Panc1 (cell line): ENCODE measurements at regions not wholly inside any gene's neighbourhood (a gene's known extent, or its start where the extent isn't known, plus 50 kb on each side); places are given as distances from the start of the nearest gene placed in this dataset.

Experiments used
- POLR2AphosphoS5 ChIP-seq: IDR thresholded peaks from 2 replicates; pipeline ENCODE4 v1.6.1; 2012; ENCODE audit warnings: mild to moderate bottlenecking, low read depth, low read length, moderate library complexity
- SIN3A ChIP-seq: IDR thresholded peaks from 2 replicates; pipeline ENCODE4 v1.6.1; 2012; ENCODE audit warnings: low read depth, mild to moderate bottlenecking, low read length, moderate library complexity, borderline replicate concordance; ENCODE audit not compliant: insufficient read depth
- TCF7L2 ChIP-seq: IDR thresholded peaks from 2 replicates; pipeline ENCODE4 v1.6.1; 2011; ENCODE audit warnings: mild to moderate bottlenecking, low read depth, low read length, inconsistent platforms
- TF ChIP-seq, protein P1 (sequence below): fragments of 450-650 bp; IDR thresholded peaks from 2 replicates; pipeline ENCODE4 v1.5.1; 2017; ENCODE audit warnings: mild to moderate bottlenecking
- TF ChIP-seq, protein P2 (sequence below), 2 experiments: IDR thresholded peaks; 2 replicates each; pipeline ENCODE4 v1.6.1; 2011 to 2012; ENCODE audit warnings: low read depth in 2 of 2, control low read depth in 1 of 2, low read length in 1 of 2, mild to moderate bottlenecking in 1 of 2, moderate library complexity in 1 of 2; ENCODE audit not compliant: insufficient read depth in 1 of 2

DNA sequence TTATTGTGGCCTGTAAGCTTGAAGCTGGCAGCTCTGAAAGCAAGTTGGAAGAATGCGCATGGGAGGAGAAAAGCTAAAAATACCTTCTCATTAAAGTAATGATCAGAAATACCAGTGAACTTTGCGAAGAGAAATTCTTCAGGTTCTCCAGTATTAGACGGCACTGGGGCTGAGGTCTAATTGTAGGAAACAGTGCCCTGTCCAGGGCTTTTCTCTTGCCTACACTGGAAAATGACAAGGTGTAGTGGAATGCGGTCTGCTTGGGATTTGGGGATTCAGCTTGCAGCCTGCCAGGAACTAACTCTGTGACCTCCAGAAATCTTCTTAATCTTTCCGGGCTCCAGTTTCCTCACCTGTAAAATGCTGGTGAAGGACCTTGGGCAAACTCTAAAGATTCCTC, 53.3 kb upstream of the KCNJ16 start:
- TF ChIP-seq, protein P1, sequence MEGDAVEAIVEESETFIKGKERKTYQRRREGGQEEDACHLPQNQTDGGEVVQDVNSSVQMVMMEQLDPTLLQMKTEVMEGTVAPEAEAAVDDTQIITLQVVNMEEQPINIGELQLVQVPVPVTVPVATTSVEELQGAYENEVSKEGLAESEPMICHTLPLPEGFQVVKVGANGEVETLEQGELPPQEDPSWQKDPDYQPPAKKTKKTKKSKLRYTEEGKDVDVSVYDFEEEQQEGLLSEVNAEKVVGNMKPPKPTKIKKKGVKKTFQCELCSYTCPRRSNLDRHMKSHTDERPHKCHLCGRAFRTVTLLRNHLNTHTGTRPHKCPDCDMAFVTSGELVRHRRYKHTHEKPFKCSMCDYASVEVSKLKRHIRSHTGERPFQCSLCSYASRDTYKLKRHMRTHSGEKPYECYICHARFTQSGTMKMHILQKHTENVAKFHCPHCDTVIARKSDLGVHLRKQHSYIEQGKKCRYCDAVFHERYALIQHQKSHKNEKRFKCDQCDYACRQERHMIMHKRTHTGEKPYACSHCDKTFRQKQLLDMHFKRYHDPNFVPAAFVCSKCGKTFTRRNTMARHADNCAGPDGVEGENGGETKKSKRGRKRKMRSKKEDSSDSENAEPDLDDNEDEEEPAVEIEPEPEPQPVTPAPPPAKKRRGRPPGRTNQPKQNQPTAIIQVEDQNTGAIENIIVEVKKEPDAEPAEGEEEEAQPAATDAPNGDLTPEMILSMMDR: no peak
- no peak for TF ChIP-seq TCF7L2
- no peak for TF ChIP-seq SIN3A
- no peak for TF ChIP-seq POLR2AphosphoS5
- TF ChIP-seq, protein P2, sequence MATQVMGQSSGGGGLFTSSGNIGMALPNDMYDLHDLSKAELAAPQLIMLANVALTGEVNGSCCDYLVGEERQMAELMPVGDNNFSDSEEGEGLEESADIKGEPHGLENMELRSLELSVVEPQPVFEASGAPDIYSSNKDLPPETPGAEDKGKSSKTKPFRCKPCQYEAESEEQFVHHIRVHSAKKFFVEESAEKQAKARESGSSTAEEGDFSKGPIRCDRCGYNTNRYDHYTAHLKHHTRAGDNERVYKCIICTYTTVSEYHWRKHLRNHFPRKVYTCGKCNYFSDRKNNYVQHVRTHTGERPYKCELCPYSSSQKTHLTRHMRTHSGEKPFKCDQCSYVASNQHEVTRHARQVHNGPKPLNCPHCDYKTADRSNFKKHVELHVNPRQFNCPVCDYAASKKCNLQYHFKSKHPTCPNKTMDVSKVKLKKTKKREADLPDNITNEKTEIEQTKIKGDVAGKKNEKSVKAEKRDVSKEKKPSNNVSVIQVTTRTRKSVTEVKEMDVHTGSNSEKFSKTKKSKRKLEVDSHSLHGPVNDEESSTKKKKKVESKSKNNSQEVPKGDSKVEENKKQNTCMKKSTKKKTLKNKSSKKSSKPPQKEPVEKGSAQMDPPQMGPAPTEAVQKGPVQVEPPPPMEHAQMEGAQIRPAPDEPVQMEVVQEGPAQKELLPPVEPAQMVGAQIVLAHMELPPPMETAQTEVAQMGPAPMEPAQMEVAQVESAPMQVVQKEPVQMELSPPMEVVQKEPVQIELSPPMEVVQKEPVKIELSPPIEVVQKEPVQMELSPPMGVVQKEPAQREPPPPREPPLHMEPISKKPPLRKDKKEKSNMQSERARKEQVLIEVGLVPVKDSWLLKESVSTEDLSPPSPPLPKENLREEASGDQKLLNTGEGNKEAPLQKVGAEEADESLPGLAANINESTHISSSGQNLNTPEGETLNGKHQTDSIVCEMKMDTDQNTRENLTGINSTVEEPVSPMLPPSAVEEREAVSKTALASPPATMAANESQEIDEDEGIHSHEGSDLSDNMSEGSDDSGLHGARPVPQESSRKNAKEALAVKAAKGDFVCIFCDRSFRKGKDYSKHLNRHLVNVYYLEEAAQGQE (IDR thresholded peaks at IDR 0.05; ENCODE audit: insufficient read depth in 1 of 2, low read depth in 2 of 2, low read length in 1 of 2): no peak
